H1 (cell line): ENCODE measurements at regions not wholly inside any gene's neighbourhood (a gene's known extent, or its start where the extent isn't known, plus 50 kb on each side); places are given as distances from the start of the nearest gene placed in this dataset.

Source experiments
- CTCF ChIA-PET: fragments of 300-600 bp; sonication (Branson Sonifier 250); formaldehyde crosslinking; loops from one replicate; lab custom pipeline; 2021; ENCODE audit not compliant: partially characterized antibody; lab: Charles Lee
- POLR2A ChIA-PET: fragments of 300-600 bp; sonication (Branson Sonifier 250); formaldehyde crosslinking; loops from one replicate; lab custom pipeline; 2021; ENCODE audit warnings: inconsistent platforms; ENCODE audit not compliant: partially characterized antibody; lab: Charles Lee
- DNase-seq, 2 experiments: peaks; one replicate each; pipeline versions ENCODE4 v3.0.0 to v3.0.0-alpha.2; 2010 to 2022; ENCODE audit warnings: low spot score in 2 of 2, low read depth in 1 of 2, mixed read lengths in 1 of 2
- FAIRE-seq: peaks from 2 replicates; lab custom pipeline; 2011; peaks lifted over from hg19 to GRCh38; lab: Jason Lieb, UNC
- H2AFZ ChIP-seq: 2 replicates; pipeline ENCODE4 v1.8.1; 2012; ENCODE audit warnings: low read length, inconsistent platforms
- H2AK5ac ChIP-seq: 2 replicates; pipeline ENCODE4 v1.6.1; 2013; ENCODE audit warnings: low read depth, low read length
- H2BK120ac ChIP-seq: replicated peaks from 2 replicates; pipeline ENCODE3; 2013; ENCODE audit warnings: low read depth, low read length, inconsistent platforms
- H2BK12ac ChIP-seq: 2 replicates; pipeline ENCODE4 v1.6.1; 2013; ENCODE audit warnings: low read depth, low read length
- H2BK15ac ChIP-seq: 2 replicates; pipeline ENCODE4 v1.6.1; 2013; ENCODE audit warnings: low read length
- H2BK20ac ChIP-seq: 2 replicates; pipeline ENCODE4 v1.6.1; 2013; ENCODE audit warnings: low read length
- H2BK5ac ChIP-seq: 2 replicates; pipeline ENCODE4 v1.6.1; 2013; ENCODE audit warnings: low read depth, low read length
- H3K14ac ChIP-seq: 2 replicates; pipeline ENCODE4 v1.6.1; 2013; ENCODE audit warnings: inconsistent platforms; ENCODE audit not compliant: insufficient read length
- H3K18ac ChIP-seq: 2 replicates; pipeline ENCODE4 v1.6.1; 2013; ENCODE audit warnings: low read length; ENCODE audit errors: extremely low read depth
- H3K23ac ChIP-seq: 2 replicates; pipeline ENCODE4 v1.6.1; 2013; ENCODE audit warnings: inconsistent platforms; ENCODE audit not compliant: insufficient read length
- H3K23me2 ChIP-seq: 2 replicates; pipeline ENCODE4 v1.6.1; 2013; ENCODE audit warnings: low read depth, low read length
- H3K27ac ChIP-seq: 2 replicates; pipeline ENCODE4 v1.6.1; 2011; ENCODE audit warnings: low read depth, low read length, inconsistent platforms
- H3K27me3 ChIP-seq, 4 experiments: replicated peaks in 1 of 4; 1 replicate in 1 of 4; 2 replicates in 3 of 4; pipeline versions ENCODE4 v1.6.1 to v1.8.1; 2011 to 2013; ENCODE audit warnings: low read length in 3 of 4, mild to moderate bottlenecking in 3 of 4, inconsistent platforms in 2 of 4, mixed read lengths in 2 of 4, moderate library complexity in 1 of 4; ENCODE audit not compliant: control insufficient read depth in 3 of 4, insufficient read depth in 3 of 4; ENCODE audit errors: extremely low read depth in 1 of 4
- H3K36me3 ChIP-seq, 4 experiments: 2 replicates each; pipeline versions ENCODE4 v1.6.1 to v1.8.1; 2011 to 2013; ENCODE audit warnings: mild to moderate bottlenecking in 4 of 4, low read length in 3 of 4, moderate library complexity in 2 of 4, control low read depth in 1 of 4, inconsistent platforms in 1 of 4; ENCODE audit not compliant: insufficient read depth in 4 of 4, control insufficient read depth in 2 of 4
- H3K4ac ChIP-seq: replicated peaks from 2 replicates; pipeline ENCODE3; 2013; ENCODE audit warnings: low read length, low read depth, mixed read lengths, inconsistent platforms; ENCODE audit not compliant: insufficient read length
- H3K4me1 ChIP-seq, 4 experiments: replicated peaks in 1 of 4; 1 replicate in 1 of 4; 2 replicates in 3 of 4; pipeline versions ENCODE4 v1.6.1 to v1.8.1; 2011 to 2013; ENCODE audit warnings: low read length in 3 of 4, inconsistent platforms in 2 of 4, mixed read lengths in 1 of 4; ENCODE audit not compliant: insufficient read depth in 4 of 4, control insufficient read depth in 3 of 4
- H3K4me2 ChIP-seq, 2 experiments: 2 replicates each; pipeline versions ENCODE4 v1.6.1 to v1.8.1; 2011 to 2013; ENCODE audit warnings: low read depth in 2 of 2, low read length in 2 of 2, control low read depth in 1 of 2, inconsistent platforms in 1 of 2, mild to moderate bottlenecking in 1 of 2; ENCODE audit not compliant: insufficient read depth in 1 of 2
- H3K4me3 ChIP-seq, 4 experiments: fragments of 200-600, 300-600 bp in 1 of 4; sonication (generic), shearing (Covaris generic), sonication (Bioruptor Twin) in 1 of 4; 2 replicates each; pipeline versions ENCODE4 v1.5.1 to v1.8.1; 2011 to 2016; ENCODE audit warnings: low read length in 4 of 4, low read depth in 3 of 4, control low read depth in 2 of 4, inconsistent platforms in 2 of 4, mild to moderate bottlenecking in 2 of 4, mixed read lengths in 1 of 4, moderate library complexity in 1 of 4; ENCODE audit not compliant: insufficient read depth in 2 of 4; ENCODE audit errors: extremely low read depth in 1 of 4
- H3K56ac ChIP-seq: replicated peaks from 2 replicates; pipeline ENCODE3; 2013; ENCODE audit warnings: low read depth, mild to moderate bottlenecking, mixed read lengths, low read length, inconsistent platforms; ENCODE audit not compliant: insufficient read length
- H3K79me1 ChIP-seq: 2 replicates; pipeline ENCODE4 v1.6.1; 2013; ENCODE audit warnings: low read depth, low read length, control low read depth
- H3K79me2 ChIP-seq, 2 experiments: 2 replicates each; pipeline versions ENCODE4 v1.6.1 to v1.8.1; 2012 to 2013; ENCODE audit warnings: low read length in 2 of 2, mild to moderate bottlenecking in 2 of 2, inconsistent platforms in 1 of 2; ENCODE audit not compliant: insufficient read depth in 2 of 2, control insufficient read depth in 1 of 2
- H3K9ac ChIP-seq, 4 experiments: replicated peaks in 1 of 4; 1 replicate in 1 of 4; 2 replicates in 3 of 4; pipeline versions ENCODE4 v1.6.1 to v1.8.1; 2011 to 2013; ENCODE audit warnings: low read depth in 3 of 4, low read length in 3 of 4, control low read depth in 2 of 4, mild to moderate bottlenecking in 2 of 4, moderate library complexity in 2 of 4, inconsistent platforms in 1 of 4; ENCODE audit errors: extremely low read depth in 1 of 4
- H3K9me3 ChIP-seq, 2 experiments: 2 replicates each; pipeline versions ENCODE4 v1.6.1 to v1.8.1; 2012 to 2013; ENCODE audit warnings: mild to moderate bottlenecking in 2 of 2, moderate library complexity in 2 of 2, control low read depth in 1 of 2, inconsistent platforms in 1 of 2, low read depth in 1 of 2, low read length in 1 of 2, mixed read lengths in 1 of 2; ENCODE audit not compliant: insufficient read depth in 2 of 2
- H4K20me1 ChIP-seq, 2 experiments: replicated peaks in 1 of 2; 2 replicates each; pipeline versions ENCODE3 to v1.8.1; 2011 to 2013; ENCODE audit warnings: inconsistent platforms in 2 of 2, low read length in 2 of 2, mild to moderate bottlenecking in 1 of 2; ENCODE audit not compliant: insufficient read depth in 2 of 2, control insufficient read depth in 1 of 2
- H4K5ac ChIP-seq: 2 replicates; pipeline ENCODE4 v1.6.1; 2013; ENCODE audit warnings: low read length, low read depth, mixed read lengths, inconsistent platforms; ENCODE audit not compliant: insufficient read length
- H4K8ac ChIP-seq: 2 replicates; pipeline ENCODE4 v1.8.0; 2013; ENCODE audit warnings: mild to moderate bottlenecking, moderate library complexity, low read length, inconsistent platforms; ENCODE audit not compliant: insufficient read depth; ENCODE audit errors: extremely low read depth
- H4K91ac ChIP-seq: replicated peaks from 2 replicates; pipeline ENCODE3; 2013; ENCODE audit warnings: low read length, mixed read lengths, inconsistent platforms; ENCODE audit not compliant: insufficient read length
- ATF2 ChIP-seq: IDR thresholded peaks from 2 replicates; pipeline ENCODE4 v1.6.1; 2012; ENCODE audit warnings: low read length, inconsistent platforms
- BCL11A ChIP-seq, 2 experiments: IDR thresholded peaks; one replicate each; pipeline ENCODE4 v1.6.1; 2011; ENCODE audit warnings: low read depth in 2 of 2, low read length in 2 of 2, mild to moderate bottlenecking in 2 of 2
- BRCA1 ChIP-seq: IDR thresholded peaks from 2 replicates; pipeline ENCODE4 v1.6.1; 2012; ENCODE audit warnings: low read depth, low read length, improper control_type of control experiment
- CBX5 ChIP-seq: fragments of 300-800, 300-1000 bp; sonication (generic); IDR thresholded peaks from 2 replicates; pipeline ENCODE4 v1.7.1; 2016; ENCODE audit warnings: antibody characterized with exemption, low read length, low read depth
- CBX8 ChIP-seq: fragments of 300-800, 300-1000 bp; sonication (generic); IDR thresholded peaks from 2 replicates; pipeline ENCODE4 v1.7.1; 2016; ENCODE audit warnings: low read depth, low read length, borderline replicate concordance
- CTBP2 ChIP-seq: IDR thresholded peaks from 2 replicates; pipeline ENCODE4 v1.7.0; 2011; ENCODE audit warnings: borderline replicate concordance, mild to moderate bottlenecking, moderate library complexity, mixed read lengths, low read length; ENCODE audit not compliant: insufficient read depth, insufficient read length
- EP300 ChIP-seq, 2 experiments: IDR thresholded peaks; 1 replicate in 1 of 2; 2 replicates in 1 of 2; pipeline ENCODE4 v1.6.1; 2011 to 2012; ENCODE audit warnings: low read depth in 2 of 2, low read length in 2 of 2, mild to moderate bottlenecking in 2 of 2, borderline replicate concordance in 1 of 2, inconsistent platforms in 1 of 2, moderate library complexity in 1 of 2
- HDAC2 ChIP-seq, 2 experiments: fragments of 300-600 bp in 1 of 2; sonication (generic) in 1 of 2; IDR thresholded peaks; 2 replicates each; pipeline ENCODE4 v1.6.1; 2011 to 2012; ENCODE audit warnings: low read depth in 2 of 2, low read length in 2 of 2, mild to moderate bottlenecking in 2 of 2, moderate library complexity in 2 of 2, borderline replicate concordance in 1 of 2, inconsistent platforms in 1 of 2
- SRF ChIP-seq: IDR thresholded peaks from 2 replicates; pipeline ENCODE4 v1.6.1; 2011; ENCODE audit warnings: mild to moderate bottlenecking, low read depth, low read length, moderate library complexity
- WGBS, 2 experiments: shearing (Covaris generic) in 1 of 2; methylation state at CpG; one replicate each; pipeline versions ENCODE4 v1.1.6 to v1.1.7; 2013 to 2015; ENCODE audit warnings: low lambda C conversion rate in 2 of 2, mixed read lengths in 2 of 2, inconsistent platforms in 1 of 2, low coverage in 1 of 2, missing lambda C conversion rate in 1 of 2; ENCODE audit not compliant: insufficient replicate concordance in 2 of 2, insufficient coverage in 1 of 2, insufficient read length in 1 of 2; ENCODE audit errors: extremely low coverage in 1 of 2, missing lambda C conversion rate in 1 of 2; 5-methylcytosine and 5-hydroxymethylcytosine counted together

GRCh38 chr18:77876319-77876865 lies 626.7 kb downstream of the GALR1 start:
- Histone ChIP-seq H2BK15ac (no peak overlapping the region), H2BK20ac (no peak overlapping the region), H3K27ac (no peak overlapping the region), H4K5ac (no peak overlapping the region), H3K36me3 (no peaks in the 10 kb centered on the region), H3K23me2 (no peaks in the 10 kb centered on the region), H2AK5ac (no peak overlapping the region), H3K14ac (no peak overlapping the region), H3K4me3 (no peak overlapping the region), H4K8ac (no peak overlapping the region), H3K23ac (no peak overlapping the region), H3K4me1 (no peaks in the 10 kb centered on the region), H4K91ac (no peak overlapping the region), H3K9ac (no peak overlapping the region), H4K20me1 (no peaks in the 10 kb centered on the region), H3K56ac (no peak overlapping the region), H2AFZ (no peak overlapping the region; the same call in 1 of the 2 replicates), H2BK5ac (no peak overlapping the region), H3K27me3 (no peaks in the 10 kb centered on the region), H3K4me2 (no peak overlapping the region), H3K79me2 (no peaks in the 10 kb centered on the region), H3K9me3 (no peaks in the 10 kb centered on the region), H2BK12ac (no peak overlapping the region), H3K18ac (no peak overlapping the region), H3K79me1 (no peaks in the 10 kb centered on the region), H3K4ac (no peak overlapping the region), H2BK120ac (no peak overlapping the region)
- ChIA-PET POLR2A (no interaction called here), CTCF (interaction anchor here (0.7 to 1.1 kb wide), 3 partner anchors 10 to 127 kb away, joined by 3 to 5 read pairs (median 4); no protein-coding TSS in a partner anchor)
- FAIRE-seq (no peak), DNase-seq (no peak)
- TF ChIP-seq EP300 (IDR thresholded peaks at IDR 0.05; ENCODE audit: borderline replicate concordance in 1 of 2, low read depth in 2 of 2, low read length in 2 of 2) (no peak), CBX5 (no peak), HDAC2 (IDR thresholded peaks at IDR 0.05; ENCODE audit: borderline replicate concordance in 1 of 2, low read depth in 2 of 2, low read length in 2 of 2) (no peak), BRCA1 (no peak), CTBP2 (no peak), ATF2 (no peak), BCL11A (IDR thresholded peaks at IDR 0.05; ENCODE audit: low read depth in 2 of 2, low read length in 2 of 2) (no peak), CBX8 (no peak), SRF (no peak)
- WGBS, 2 experiments, result 90% methylated on average over 16 of the region's 16 CpGs; no CpG with 5 or more reads in 1 of the 2 experiments
